GM23338 (cell line): ENCODE measurements at regions not wholly inside any gene's neighbourhood (a gene's known extent, or its start where the extent isn't known, plus 50 kb on each side); places are given as distances from the start of the nearest gene placed in this dataset.

Experiments
- ATAC-seq: fragments of 200-7000 bp; cut with Tn5 transposase; 3 replicates; pipeline ENCODE4 v1.9.1; 2020
- DNase-seq: peaks from one replicate; pipeline ENCODE4 v3.0.0-alpha.2; 2015; ENCODE audit warnings: low spot score
- H2AFZ ChIP-seq: fragments of 200-600 bp; sonication (generic); 2 replicates; pipeline ENCODE4 v1.8.0; 2016; ENCODE audit warnings: antibody characterized with exemption, mild to moderate bottlenecking, moderate library complexity
- H3F3A ChIP-seq: fragments of 200-600 bp; sonication (generic); replicated peaks from 2 replicates; pipeline ENCODE4 v1.8.0; 2017; ENCODE audit warnings: antibody characterized with exemption, mixed run types, low read depth
- H3K27ac ChIP-seq: fragments of 200-600 bp; sonication (generic); 2 replicates; pipeline ENCODE4 v1.6.1; 2016; ENCODE audit warnings: low read depth
- H3K27me3 ChIP-seq: fragments of 200-600 bp; sonication (generic); 2 replicates; pipeline ENCODE4 v1.8.0; 2016; ENCODE audit warnings: mild to moderate bottlenecking, mixed run types, moderate library complexity; ENCODE audit not compliant: insufficient read depth
- H3K36me3 ChIP-seq: fragments of 200-600 bp; sonication (generic); 2 replicates; pipeline ENCODE4 v1.8.0; 2016; ENCODE audit warnings: mild to moderate bottlenecking; ENCODE audit not compliant: insufficient read depth
- H3K4me1 ChIP-seq: fragments of 200-600 bp; sonication (generic); 2 replicates; pipeline ENCODE4 v1.8.0; 2016; ENCODE audit warnings: mild to moderate bottlenecking, moderate library complexity; ENCODE audit not compliant: insufficient read depth
- H3K4me2 ChIP-seq: fragments of 200-600 bp; sonication (generic); 2 replicates; pipeline ENCODE4 v1.7.1; 2017; ENCODE audit warnings: mixed run types
- H3K4me3 ChIP-seq: fragments of 200-600 bp; sonication (generic); 2 replicates; pipeline ENCODE4 v1.6.1; 2016; ENCODE audit warnings: mixed run types
- H3K79me2 ChIP-seq: fragments of 200-600 bp; sonication (generic); replicated peaks from 2 replicates; pipeline ENCODE4 v1.8.0; 2017; ENCODE audit warnings: mild to moderate bottlenecking; ENCODE audit not compliant: insufficient read depth
- H3K9me2 ChIP-seq: fragments of 200-600 bp; sonication (generic); 2 replicates; pipeline ENCODE4 v1.8.0; 2017; ENCODE audit not compliant: insufficient read depth
- H4K20me1 ChIP-seq: fragments of 200-600 bp; sonication (generic); replicated peaks from 2 replicates; pipeline ENCODE4 v1.8.0; 2017; ENCODE audit warnings: mild to moderate bottlenecking; ENCODE audit not compliant: insufficient read depth
- H3K27ac Mint-ChIP-seq: 2 replicates; pipeline ENCODE4 v1.8.0; 2020; ENCODE audit warnings: inconsistent platforms, mild to moderate bottlenecking, moderate library complexity, mixed read lengths
- H3K27me3 Mint-ChIP-seq: 3 replicates; pipeline ENCODE4 v1.8.0; 2022; ENCODE audit warnings: low read depth, mild to moderate bottlenecking, moderate library complexity, mixed read lengths, inconsistent platforms; ENCODE audit not compliant: insufficient read depth, poor library complexity
- H3K36me3 Mint-ChIP-seq: 3 replicates; pipeline ENCODE4 v1.8.0; 2021; ENCODE audit warnings: low read depth, mild to moderate bottlenecking, inconsistent platforms, moderate library complexity, mixed read lengths
- H3K4me1 Mint-ChIP-seq: 3 replicates; pipeline ENCODE4 v1.8.0; 2020; ENCODE audit warnings: mild to moderate bottlenecking, inconsistent platforms, mixed read lengths
- H3K4me3 Mint-ChIP-seq: 3 replicates; pipeline ENCODE4 v1.8.0; 2021; ENCODE audit warnings: moderate library complexity, mild to moderate bottlenecking, inconsistent platforms, mixed read lengths
- H3K9me3 Mint-ChIP-seq: 3 replicates; pipeline ENCODE4 v1.8.0; 2020; ENCODE audit warnings: moderate library complexity, mild to moderate bottlenecking, inconsistent platforms, mixed read lengths
- CREB1 ChIP-seq: fragments of 250-450 bp; sonication (Bioruptor Pico); IDR thresholded peaks from 2 replicates; pipeline ENCODE4 v1.5.0; 2020; ENCODE audit warnings: low read depth, mild to moderate bottlenecking, moderate library complexity
- CTCF ChIP-seq, 2 experiments: fragments of 200-600 bp in 1 of 2; sonication (generic) in 1 of 2; conservative IDR thresholded peaks; 2 replicates each; pipeline versions ENCODE4 v1.5.1 to v1.6.1; 2016 to 2017; ENCODE audit warnings: antibody characterized with exemption in 2 of 2, low read depth in 2 of 2, mild to moderate bottlenecking in 2 of 2, moderate library complexity in 1 of 2
- ETS1 ChIP-seq: IDR thresholded peaks from 2 replicates; pipeline ENCODE4 v1.6.1; 2016; ENCODE audit warnings: antibody characterized with exemption
- EZH2 ChIP-seq: fragments of 200-600 bp; sonication (generic); IDR thresholded peaks from one replicate; pipeline ENCODE4 v1.8.0; 2017; ENCODE audit warnings: antibody characterized with exemption, mild to moderate bottlenecking, low read depth; ENCODE audit not compliant: unreplicated experiment
- EZH2phosphoT487 ChIP-seq: fragments of 200-600 bp; sonication (generic); IDR thresholded peaks from one replicate; pipeline ENCODE4 v1.8.1; 2018; ENCODE audit warnings: antibody characterized with exemption; ENCODE audit not compliant: unreplicated experiment
- JUNB ChIP-seq: IDR thresholded peaks from one replicate; pipeline ENCODE4 v1.6.1; 2016; ENCODE audit warnings: antibody characterized with exemption; ENCODE audit not compliant: unreplicated experiment
- NANOG ChIP-seq: IDR thresholded peaks from 2 replicates; pipeline ENCODE4 v1.6.1; 2016; ENCODE audit warnings: antibody characterized with exemption, borderline replicate concordance
- REST ChIP-seq: IDR thresholded peaks from one replicate; pipeline ENCODE4 v1.6.1; 2018; ENCODE audit warnings: antibody characterized with exemption; ENCODE audit not compliant: unreplicated experiment
- STAT1 ChIP-seq: IDR thresholded peaks from one replicate; pipeline ENCODE4 v1.6.1; 2016; ENCODE audit warnings: antibody characterized with exemption; ENCODE audit not compliant: unreplicated experiment
- ZNF114 ChIP-seq: fragments of 250-450 bp; sonication (Bioruptor Pico); IDR thresholded peaks from 2 replicates; pipeline ENCODE4 v1.5.0; 2020; ENCODE audit warnings: mild to moderate bottlenecking, moderate library complexity
- ZNF331 ChIP-seq: fragments of 250-450 bp; sonication (Bioruptor Pico); IDR thresholded peaks from 2 replicates; pipeline ENCODE4 v1.5.0; 2020; ENCODE audit warnings: low read depth, mild to moderate bottlenecking, moderate library complexity
- ZNF462 ChIP-seq: fragments of 250-450 bp; sonication (Bioruptor Pico); IDR thresholded peaks from 2 replicates; pipeline ENCODE4 v1.5.0; 2020; ENCODE audit warnings: mild to moderate bottlenecking, moderate library complexity

DNA sequence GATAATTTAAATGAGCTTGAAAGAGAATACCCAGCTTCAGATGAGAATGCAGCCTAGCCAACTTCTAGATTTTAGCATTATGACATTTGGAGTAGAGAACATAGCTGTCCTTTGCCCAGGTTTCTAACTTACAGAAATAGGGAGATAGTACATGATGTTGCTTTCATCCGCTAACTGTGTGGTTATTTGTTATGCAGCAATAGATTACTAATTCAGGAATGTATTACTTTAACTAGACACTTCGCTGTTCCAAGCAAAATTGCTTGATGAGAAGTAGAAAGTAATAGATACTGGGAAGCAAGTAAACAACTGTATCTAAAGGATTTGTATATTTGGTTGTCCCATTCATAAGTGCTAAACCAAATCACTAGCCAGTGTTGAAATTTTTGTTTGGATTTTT lies 790.9 kb upstream of the PRR20A start:
- no peak overlapping the region for H3K27ac ChIP-seq
- H2AFZ ChIP-seq = no peak overlapping the region
- TF ChIP-seq EZH2phosphoT487 = no peak
- TF ChIP-seq ETS1 = no peak
- no peak for TF ChIP-seq ZNF331 (CRISPR knock-in tag)
- no peak for TF ChIP-seq ZNF114
- no peak for TF ChIP-seq CTCF (conservative IDR thresholded peaks at IDR 0.05; ENCODE audit: low read depth in 2 of 2)
- no peak for TF ChIP-seq NANOG
- TF ChIP-seq EZH2 = no peak
- TF ChIP-seq REST = no peak
- TF ChIP-seq JUNB = no peak
- TF ChIP-seq STAT1 = no peak
- TF ChIP-seq CREB1 (CRISPR knock-in tag) = no peak
- no peak for TF ChIP-seq ZNF462 (CRISPR knock-in tag)
- no peaks in the 10 kb centered on the region for H3K4me1 ChIP-seq
- no peak for ATAC-seq
- no peaks in the 10 kb centered on the region for H3K79me2 ChIP-seq
- H3F3A ChIP-seq = no peaks in the 10 kb centered on the region
- H3K27me3 Mint-ChIP-seq = peaks cover 3% of the 10 kb centered on the region
- no peaks in the 10 kb centered on the region for H3K36me3 ChIP-seq
- H3K27ac Mint-ChIP-seq = no peak overlapping the region
- DNase-seq = no peak
- peaks cover 4% of the 10 kb centered on the region; the same call in 1 of the 2 replicates for H3K9me2 ChIP-seq
- H3K4me3 Mint-ChIP-seq = no peak overlapping the region
- H3K27me3 ChIP-seq = no peaks in the 10 kb centered on the region
- H3K36me3 Mint-ChIP-seq = no peaks in the 10 kb centered on the region
- no peak overlapping the region for H3K4me2 ChIP-seq
- no peak overlapping the region for H3K4me3 ChIP-seq
- H3K9me3 Mint-ChIP-seq = no peaks in the 10 kb centered on the region
- H4K20me1 ChIP-seq = no peaks in the 10 kb centered on the region
- H3K4me1 Mint-ChIP-seq = 0 out of 3 replicates have a peak, but pooled peaks cover 3% of the 10 kb centered on the region
